Tibial nerve (tissue), 4 donors: ENCODE measurements at regions not wholly inside any gene's neighbourhood (a gene's known extent, or its start where the extent isn't known, plus 50 kb on each side); places are given as distances from the start of the nearest gene placed in this dataset.

Source experiments
- CTCF ChIP-seq, 5 experiments: fragments of 200-600 bp in 3 of 5; fragments of 450-650 bp in 2 of 5; sonication (generic) in 3 of 5; IDR thresholded peaks; one replicate each; pipeline ENCODE4 v1.5.1; 2016 to 2019; ENCODE audit warnings: antibody characterized with exemption in 5 of 5, mild to moderate bottlenecking in 3 of 5, moderate library complexity in 2 of 5
- EP300 ChIP-seq, 2 donors: sonication (generic); formaldehyde crosslinking; IDR thresholded peaks; one replicate each; pipeline ENCODE4 v1.6.1; 2017; ENCODE audit warnings: antibody characterized with exemption in 2 of 2, mild to moderate bottlenecking in 1 of 2
- POLR2A ChIP-seq, 2 donors: fragments of 450-650 bp; IDR thresholded peaks; one replicate each; pipeline ENCODE4 v1.6.1; 2017; ENCODE audit warnings: antibody characterized with exemption in 2 of 2, mild to moderate bottlenecking in 2 of 2, moderate library complexity in 2 of 2

- TF ChIP-seq CTCF (IDR thresholded peaks at IDR 0.05) (no peak), EP300 (IDR thresholded peaks at IDR 0.05) (no peak), POLR2A (IDR thresholded peaks at IDR 0.05) (no peak)
These were observed 223.8 kb upstream of the FN1 start for GRCh38 chr2:215659650-215660049.
